Caco-2 (cell line): ENCODE measurements at regions not wholly inside any gene's neighbourhood (a gene's known extent, or its start where the extent isn't known, plus 50 kb on each side); places are given as distances from the start of the nearest gene placed in this dataset.

Experiments
- BruUV-seq: library from RNA; stranded (reverse); fragments of 400-500 nt; replicated peaks from 2 replicates; lab custom pipeline; 2021; lab: Mats Ljungman, UMichigan
- CTCF ChIA-PET: fragments of 300-600 bp; sonication (Branson Sonifier 250); formaldehyde crosslinking; loops from one replicate; lab custom pipeline; 2022; ENCODE audit warnings: antibody characterized with exemption; lab: Charles Lee
- POLR2A ChIA-PET: fragments of 300-600 bp; sonication (Branson Sonifier 250); formaldehyde crosslinking; loops from one replicate; lab custom pipeline; 2022; ENCODE audit warnings: antibody characterized with exemption; lab: Charles Lee
- DNase-seq, 2 experiments: peaks; one replicate each; pipeline versions ENCODE4 v3.0.0 to v3.0.0-alpha.2; 2020 to 2022
- H3K27me3 ChIP-seq: replicated peaks from 2 replicates; pipeline ENCODE4 v1.6.0; 2011; ENCODE audit warnings: low read length; ENCODE audit not compliant: control insufficient read depth, insufficient read depth
- H3K36me3 ChIP-seq: 2 replicates; pipeline ENCODE4 v1.5.1; 2011; ENCODE audit warnings: low read length; ENCODE audit not compliant: control insufficient read depth, insufficient read depth
- H3K4me1 ChIP-seq: fragments of 250-450 bp; sonication (Bioruptor Pico); 2 replicates; pipeline ENCODE4 v1.5.1; 2020; ENCODE audit warnings: mild to moderate bottlenecking
- H3K4me3 ChIP-seq: 2 replicates; pipeline ENCODE4 v1.5.1; 2011; ENCODE audit warnings: low read depth, mild to moderate bottlenecking, control low read depth, low read length
- H3K9me3 ChIP-seq: fragments of 250-450 bp; sonication (Bioruptor Pico); 2 replicates; pipeline ENCODE4 v1.5.1; 2020; ENCODE audit warnings: mild to moderate bottlenecking, moderate library complexity
- H3K27ac Mint-ChIP-seq: one replicate; pipeline ENCODE4 v1.8.0; 2022; ENCODE audit warnings: mixed read lengths; ENCODE audit not compliant: unreplicated experiment
- H3K27me3 Mint-ChIP-seq: one replicate; pipeline ENCODE4 v1.8.0; 2022; ENCODE audit warnings: mixed read lengths; ENCODE audit not compliant: insufficient read depth, unreplicated experiment
- H3K36me3 Mint-ChIP-seq: one replicate; pipeline ENCODE4 v1.8.0; 2022; ENCODE audit warnings: mild to moderate bottlenecking, mixed read lengths; ENCODE audit not compliant: insufficient read depth, unreplicated experiment
- H3K4me1 Mint-ChIP-seq: one replicate; pipeline ENCODE4 v1.8.0; 2022; ENCODE audit warnings: low read depth, mixed read lengths; ENCODE audit not compliant: unreplicated experiment
- H3K4me3 Mint-ChIP-seq: one replicate; pipeline ENCODE4 v1.8.0; 2022; ENCODE audit warnings: mild to moderate bottlenecking, moderate library complexity, mixed read lengths; ENCODE audit not compliant: unreplicated experiment
- H3K9me3 Mint-ChIP-seq: one replicate; pipeline ENCODE4 v1.8.0; 2022; ENCODE audit warnings: mixed read lengths; ENCODE audit not compliant: unreplicated experiment
- CTCF ChIP-seq, 2 experiments: fragments of 200-600 bp in 1 of 2; IDR thresholded peaks; 1 replicate in 1 of 2; 2 replicates in 1 of 2; pipeline versions ENCODE4 v1.5.1 to v1.8.0; 2011 to 2022; ENCODE audit warnings: antibody characterized with exemption in 1 of 2, control low read depth in 1 of 2, inconsistent platforms in 1 of 2, low read depth in 1 of 2, low read length in 1 of 2, mild to moderate bottlenecking in 1 of 2, moderate library complexity in 1 of 2; ENCODE audit not compliant: insufficient read depth in 1 of 2, severe bottlenecking in 1 of 2, unreplicated experiment in 1 of 2
- intact Hi-C: fragments of 100-400 bp; cut with micrococcal nuclease; formaldehyde crosslinking; loops from one replicate; pipeline ENCODE4 v1.10.0; 2022; ENCODE audit not compliant: unreplicated experiment

GRCh38 chr2:53077413-53077812, 690.2 kb upstream of the CHAC2 start:
- Histone ChIP-seq H3K4me1 (no peaks in the 10 kb centered on the region), H3K4me3 (no peak overlapping the region), H3K9me3 (no peaks in the 10 kb centered on the region), H3K27me3 (no peaks in the 10 kb centered on the region), H3K36me3 (no peaks in the 10 kb centered on the region)
- peaks cover 9% of the 10 kb centered on the region for H3K9me3 Mint-ChIP-seq
- BruUV-seq = no TSS peak
- no peak overlapping the region for H3K4me3 Mint-ChIP-seq
- H3K27me3 Mint-ChIP-seq = peaks cover 3% of the 10 kb centered on the region
- ChIA-PET POLR2A (no interaction called here), CTCF (no interaction called here)
- intact Hi-C loops = no loop called here
- H3K4me1 Mint-ChIP-seq = no peaks in the 10 kb centered on the region
- TF ChIP-seq CTCF (IDR thresholded peaks at IDR 0.05; ENCODE audit: insufficient read depth in 1 of 2, low read depth in 1 of 2, low read length in 1 of 2, severe bottlenecking in 1 of 2, unreplicated experiment in 1 of 2) = no peak
- no peak overlapping the region for H3K27ac Mint-ChIP-seq
- no peak for DNase-seq
- no peaks in the 10 kb centered on the region for H3K36me3 Mint-ChIP-seq

- H3K4me3 ChIP-seq = no peak overlapping the region
- Mint-ChIP-seq H3K27me3 (peaks cover 3% of the 10 kb centered on the region), H3K36me3 (no peaks in the 10 kb centered on the region), H3K27ac (no peak overlapping the region), H3K4me3 (no peak overlapping the region), H3K9me3 (no peaks in the 10 kb centered on the region), H3K4me1 (no peaks in the 10 kb centered on the region)
- DNase-seq = no peak
- H3K36me3 ChIP-seq = no peaks in the 10 kb centered on the region
- H3K4me1 ChIP-seq = no peaks in the 10 kb centered on the region
- ChIA-PET POLR2A (no interaction called here), CTCF (no interaction called here)
- H3K27me3 ChIP-seq = no peaks in the 10 kb centered on the region
- no peaks in the 10 kb centered on the region for H3K9me3 ChIP-seq
- no TSS peak for BruUV-seq
- intact Hi-C loops = no loop called here
- TF ChIP-seq CTCF (IDR thresholded peaks at IDR 0.05; ENCODE audit: insufficient read depth in 1 of 2, low read depth in 1 of 2, low read length in 1 of 2, severe bottlenecking in 1 of 2, unreplicated experiment in 1 of 2) = no peak
These were observed 691.8 kb upstream of the CHAC2 start for GRCh38 chr2:53075760-53076159.

GRCh38 chr2:53067533-53067932, 700.1 kb upstream of the CHAC2 start:
- Mint-ChIP-seq H3K9me3 (no peaks in the 10 kb centered on the region), H3K4me3 (no peak overlapping the region), H3K27me3 (no peaks in the 10 kb centered on the region), H3K27ac (no peak overlapping the region), H3K4me1 (no peaks in the 10 kb centered on the region), H3K36me3 (no peaks in the 10 kb centered on the region)
- no TSS peak for BruUV-seq
- Histone ChIP-seq H3K27me3 (no peaks in the 10 kb centered on the region), H3K36me3 (no peaks in the 10 kb centered on the region), H3K4me3 (no peak overlapping the region), H3K9me3 (no peaks in the 10 kb centered on the region), H3K4me1 (no peaks in the 10 kb centered on the region)
- intact Hi-C loops = no loop called here
- POLR2A ChIA-PET = no interaction called here
- TF ChIP-seq CTCF (IDR thresholded peaks at IDR 0.05; ENCODE audit: insufficient read depth in 1 of 2, low read depth in 1 of 2, low read length in 1 of 2, severe bottlenecking in 1 of 2, unreplicated experiment in 1 of 2) = no peak
- CTCF ChIA-PET = no interaction called here
- no peak for DNase-seq
